ENCODE measurements at regions not wholly inside any gene's neighbourhood (a gene's known extent, or its start where the extent isn't known, plus 50 kb on each side); places are given as distances from the start of the nearest gene placed in this dataset.
"Not testable (repeated sequence)": the region's sequence is repeated elsewhere in the genome, so short reads cannot be mapped to it uniquely, and the experiment has no call there.

- DNase-seq: no peak
- TF ChIP-seq, protein P1, sequence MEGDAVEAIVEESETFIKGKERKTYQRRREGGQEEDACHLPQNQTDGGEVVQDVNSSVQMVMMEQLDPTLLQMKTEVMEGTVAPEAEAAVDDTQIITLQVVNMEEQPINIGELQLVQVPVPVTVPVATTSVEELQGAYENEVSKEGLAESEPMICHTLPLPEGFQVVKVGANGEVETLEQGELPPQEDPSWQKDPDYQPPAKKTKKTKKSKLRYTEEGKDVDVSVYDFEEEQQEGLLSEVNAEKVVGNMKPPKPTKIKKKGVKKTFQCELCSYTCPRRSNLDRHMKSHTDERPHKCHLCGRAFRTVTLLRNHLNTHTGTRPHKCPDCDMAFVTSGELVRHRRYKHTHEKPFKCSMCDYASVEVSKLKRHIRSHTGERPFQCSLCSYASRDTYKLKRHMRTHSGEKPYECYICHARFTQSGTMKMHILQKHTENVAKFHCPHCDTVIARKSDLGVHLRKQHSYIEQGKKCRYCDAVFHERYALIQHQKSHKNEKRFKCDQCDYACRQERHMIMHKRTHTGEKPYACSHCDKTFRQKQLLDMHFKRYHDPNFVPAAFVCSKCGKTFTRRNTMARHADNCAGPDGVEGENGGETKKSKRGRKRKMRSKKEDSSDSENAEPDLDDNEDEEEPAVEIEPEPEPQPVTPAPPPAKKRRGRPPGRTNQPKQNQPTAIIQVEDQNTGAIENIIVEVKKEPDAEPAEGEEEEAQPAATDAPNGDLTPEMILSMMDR (IDR thresholded peaks at IDR 0.05): no peak
- no peak for TF ChIP-seq POLR2A (IDR thresholded peaks at IDR 0.05)
Measured at GRCh38 chr11:25816411-25816810, 515.5 kb upstream of the ANO3 start.

DNA sequence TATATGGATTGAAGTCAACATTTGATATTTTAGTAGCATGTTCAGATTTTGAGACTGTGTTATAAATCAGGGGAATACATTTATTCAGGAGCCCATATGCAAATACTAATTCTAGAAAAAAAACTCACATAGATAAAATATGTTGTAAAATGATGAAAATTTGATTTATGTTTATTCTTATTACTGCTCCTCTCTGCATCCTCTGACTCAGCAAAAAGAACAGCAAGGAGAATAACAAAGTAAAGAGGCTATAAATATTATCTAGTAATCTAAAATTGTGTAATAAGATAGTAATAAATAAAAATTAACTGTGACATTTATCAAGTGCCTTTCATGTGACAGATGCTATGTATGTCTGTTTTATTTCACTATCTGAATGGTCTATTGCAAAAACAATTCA lies 507.2 kb upstream of the ANO3 start:
- no peak overlapping the region for H3K4me3 ChIP-seq
- no peaks in the 10 kb centered on the region for H3K36me3 ChIP-seq
- H3K27ac ChIP-seq: no peak overlapping the region
- TF ChIP-seq POLR2A (IDR thresholded peaks at IDR 0.05): no peak
- TF ChIP-seq, protein P1 (IDR thresholded peaks at IDR 0.05): no peak
- H3K9me3 ChIP-seq: no peaks in the 10 kb centered on the region
- no peak for DNase-seq
- no peaks in the 10 kb centered on the region for H3K4me1 ChIP-seq
- intact Hi-C loops (cut with DNase I; ENCODE audit: low total_unique reads): no loop called here
- no peaks in the 10 kb centered on the region for H3K27me3 ChIP-seq

More at GRCh38 chr11:25816411-25816810, 515.5 kb upstream of the ANO3 start:
- Histone ChIP-seq H3K27ac (no peak overlapping the region), H3K27me3 (no peaks in the 10 kb centered on the region), H3K4me1 (no peaks in the 10 kb centered on the region), H3K36me3 (no peaks in the 10 kb centered on the region), H3K9me3 (no peaks in the 10 kb centered on the region), H3K4me3 (no peak overlapping the region)
- intact Hi-C loops (cut with DNase I; ENCODE audit: low total_unique reads): no loop called here

DNA sequence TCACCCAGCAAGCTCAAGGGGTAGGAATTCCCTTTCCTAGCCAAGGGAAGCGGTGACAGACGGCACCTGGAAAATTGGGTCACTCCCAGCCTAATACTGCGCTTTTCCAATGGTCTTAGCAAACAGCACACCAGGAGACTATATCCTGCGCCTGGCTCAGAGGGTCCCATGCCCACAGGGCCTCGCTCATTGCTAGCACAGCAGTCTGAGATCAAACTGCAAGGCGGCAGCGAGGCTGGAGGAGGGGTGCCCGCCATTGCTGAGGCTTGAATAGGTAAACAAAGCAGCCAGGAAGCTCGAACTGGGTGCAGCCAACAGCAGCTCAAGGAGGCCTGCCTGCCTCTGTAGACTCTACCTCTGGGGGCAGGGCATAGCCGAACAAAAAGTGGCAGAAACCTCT lies 500.4 kb upstream of the ANO3 start:
- H3K27ac ChIP-seq; H3K4me3 ChIP-seq; H3K36me3 ChIP-seq; intact Hi-C loops (cut with DNase I; ENCODE audit: low total_unique reads); H3K27me3 ChIP-seq; DNase-seq; H3K9me3 ChIP-seq; H3K4me1 ChIP-seq: not testable (repeated sequence)

DNA sequence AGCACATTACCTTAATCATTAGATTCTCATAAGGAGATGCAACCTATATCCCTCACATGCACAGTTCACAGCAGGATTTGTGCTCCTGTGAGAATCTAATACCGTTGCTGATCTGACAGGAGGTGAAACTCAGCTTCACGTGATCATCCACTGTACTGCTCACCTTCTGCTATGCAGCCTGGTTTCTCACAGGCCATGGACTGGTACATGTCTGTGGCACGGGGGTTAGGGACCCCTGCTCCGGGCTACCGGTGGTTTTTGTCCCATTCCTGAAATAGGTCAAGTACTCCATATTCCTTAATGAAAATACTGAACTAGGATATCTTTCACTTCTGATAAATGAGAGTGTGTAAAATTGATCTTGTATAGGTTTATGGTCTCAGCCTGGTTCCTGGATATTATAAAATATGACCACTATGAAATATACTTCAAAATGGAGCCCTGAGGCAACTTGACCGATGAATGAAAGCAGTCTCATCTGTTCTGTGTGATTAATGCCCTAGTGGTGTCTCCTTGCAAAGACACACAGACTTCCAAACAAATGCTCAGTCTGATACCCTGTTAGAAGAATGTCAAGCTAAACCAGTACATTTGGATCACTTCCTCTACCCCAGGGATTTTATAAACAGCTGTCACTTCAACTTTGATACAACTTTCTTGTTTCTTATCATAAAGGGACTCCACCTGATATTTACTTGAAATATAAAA lies 492.9 kb upstream of the ANO3 start:
- H3K4me1 ChIP-seq: no peaks in the 10 kb centered on the region
- H3K36me3 ChIP-seq: no peaks in the 10 kb centered on the region
- intact Hi-C loops (cut with DNase I; ENCODE audit: low total_unique reads): no loop called here
- H3K9me3 ChIP-seq: no peaks in the 10 kb centered on the region
- H3K4me3 ChIP-seq: no peak overlapping the region
- DNase-seq: no peak
- H3K27ac ChIP-seq: no peak overlapping the region
- no peaks in the 10 kb centered on the region for H3K27me3 ChIP-seq
- TF ChIP-seq, protein P1 (IDR thresholded peaks at IDR 0.05): no peak
- TF ChIP-seq POLR2A (IDR thresholded peaks at IDR 0.05): no peak

- H3K36me3 ChIP-seq: no peaks in the 10 kb centered on the region
- DNase-seq: no peak
- TF ChIP-seq, protein P1 (IDR thresholded peaks at IDR 0.05): no peak
- TF ChIP-seq POLR2A (IDR thresholded peaks at IDR 0.05): no peak
- H3K4me1 ChIP-seq: no peaks in the 10 kb centered on the region
- H3K4me3 ChIP-seq: no peak overlapping the region
- H3K9me3 ChIP-seq: no peaks in the 10 kb centered on the region
- H3K27me3 ChIP-seq: no peaks in the 10 kb centered on the region
- no peak overlapping the region for H3K27ac ChIP-seq
- intact Hi-C loops (cut with DNase I; ENCODE audit: low total_unique reads): no loop called here
Measured at GRCh38 chr11:25844811-25845210, 487.1 kb upstream of the ANO3 start.

GRCh38 chr11:25855916-25856315 lies 476.0 kb upstream of the ANO3 start:
- Histone ChIP-seq H3K4me1 (no peaks in the 10 kb centered on the region), H3K9me3 (no peaks in the 10 kb centered on the region), H3K36me3 (no peaks in the 10 kb centered on the region), H3K4me3 (no peak overlapping the region), H3K27me3 (no peaks in the 10 kb centered on the region), H3K27ac (no peak overlapping the region)
- DNase-seq: no peak
- TF ChIP-seq, protein P1 (IDR thresholded peaks at IDR 0.05): no peak
- TF ChIP-seq POLR2A (IDR thresholded peaks at IDR 0.05): no peak
- intact Hi-C loops (cut with DNase I; ENCODE audit: low total_unique reads): no loop called here
